ENCODE measurements at regions not wholly inside any gene's neighbourhood (a gene's known extent, or its start where the extent isn't known, plus 50 kb on each side); places are given as distances from the start of the nearest gene placed in this dataset.
"Not testable (repeated sequence)": the region's sequence is repeated elsewhere in the genome, so short reads cannot be mapped to it uniquely, and the experiment has no call there.

GRCh38 chr11:116373104-116373944 lies 399.5 kb downstream of the BUD13 start:
- no peak for DNase-seq (ENCODE audit: low read depth)

- no peak for DNase-seq (ENCODE audit: low read depth)
Observed at GRCh38 chr11:116371146-116371545, 401.6 kb downstream of the BUD13 start.

GRCh38 chr11:116368784-116369183 lies 404.0 kb downstream of the BUD13 start:
- no peak for DNase-seq (ENCODE audit: low read depth)

DNA sequence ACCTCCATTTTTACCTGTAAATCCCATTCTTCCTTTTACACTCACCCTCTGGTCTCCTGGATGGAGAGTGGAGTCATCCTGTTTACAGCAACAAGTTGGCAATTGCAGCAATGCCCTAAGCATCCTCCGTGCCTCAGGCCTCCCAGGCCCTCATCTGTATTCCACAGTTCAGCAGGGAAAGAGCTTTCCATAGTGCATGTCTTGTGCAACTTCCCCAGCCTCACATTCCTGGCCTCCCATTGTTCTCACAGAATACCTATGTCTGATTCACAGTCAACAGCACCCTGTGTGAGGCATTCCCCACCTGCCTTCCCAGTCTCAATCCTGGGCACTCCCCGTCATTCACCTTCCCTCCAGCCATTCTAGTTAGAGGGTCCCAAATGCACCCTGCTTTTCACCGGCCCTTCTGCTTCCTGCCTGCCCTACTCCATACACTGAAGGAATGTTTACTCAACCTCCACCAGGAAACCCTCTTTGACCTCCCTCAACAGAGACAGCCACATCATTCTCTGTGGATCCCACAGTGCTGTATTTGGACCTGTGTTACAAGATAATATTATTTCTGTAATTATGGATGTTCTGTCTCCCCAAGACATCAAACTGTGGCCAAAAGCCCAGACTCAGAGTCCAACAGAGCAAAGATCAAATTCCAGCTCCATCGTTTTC lies 405.7 kb downstream of the BUD13 start:
- no peak for DNase-seq (ENCODE audit: low read depth)

DNA sequence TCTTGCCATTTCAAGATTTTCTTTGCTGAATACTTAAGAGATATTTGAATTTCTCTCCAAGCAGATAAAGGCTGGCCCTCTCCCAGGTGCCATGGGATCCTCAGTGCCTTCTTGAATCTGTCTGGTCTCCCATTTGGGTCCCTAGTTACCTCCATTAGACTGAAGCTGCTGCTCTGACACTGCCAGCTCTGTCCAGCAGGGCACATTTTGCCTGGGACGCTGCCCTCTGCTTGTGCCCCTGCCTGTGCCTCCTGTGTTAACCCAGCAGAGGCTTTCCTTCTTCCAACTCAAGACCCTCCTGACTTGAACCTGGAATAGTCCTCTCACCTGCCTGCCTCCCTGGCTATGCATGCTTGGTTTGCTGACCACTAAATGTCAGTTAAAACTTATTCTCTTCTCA lies 406.3 kb downstream of the BUD13 start:
- no peak for DNase-seq (ENCODE audit: low read depth)

GRCh38 chr11:116364925-116365324 lies 407.9 kb downstream of the BUD13 start:
- DNase-seq (ENCODE audit: low read depth): not testable (repeated sequence)

DNA sequence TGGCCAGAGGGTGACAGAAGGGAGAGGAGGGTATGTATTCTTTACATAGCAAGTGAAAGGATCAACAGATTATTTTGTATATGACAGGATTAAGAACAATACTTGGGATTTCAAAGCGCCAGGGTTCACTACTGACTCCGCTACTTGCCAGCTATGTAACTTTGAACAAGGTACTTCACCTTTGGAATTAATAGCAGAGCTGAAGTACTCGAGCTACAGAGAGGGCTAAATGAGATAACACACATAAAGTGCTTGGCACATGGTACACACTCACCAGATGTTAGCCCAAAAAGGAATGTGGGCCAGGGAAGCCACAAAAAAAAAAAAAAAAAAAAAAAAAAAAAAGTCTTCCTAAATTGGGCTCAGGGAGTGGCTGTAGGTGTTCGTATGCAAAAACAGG lies 408.4 kb downstream of the BUD13 start:
- DNase-seq (ENCODE audit: low read depth): no peak

- DNase-seq (ENCODE audit: low read depth): no peak
Observed at GRCh38 chr11:116360221-116360941, 412.4 kb downstream of the BUD13 start.

GRCh38 chr11:116357784-116358544 lies 414.8 kb downstream of the BUD13 start:
- no peak for DNase-seq (ENCODE audit: low read depth)

- no peak for DNase-seq (ENCODE audit: low read depth)
Observed at GRCh38 chr11:116356451-116356850, 416.3 kb downstream of the BUD13 start.

- DNase-seq (ENCODE audit: low read depth): no peak
Observed at GRCh38 chr11:116355104-116355503, 417.7 kb downstream of the BUD13 start.

DNA sequence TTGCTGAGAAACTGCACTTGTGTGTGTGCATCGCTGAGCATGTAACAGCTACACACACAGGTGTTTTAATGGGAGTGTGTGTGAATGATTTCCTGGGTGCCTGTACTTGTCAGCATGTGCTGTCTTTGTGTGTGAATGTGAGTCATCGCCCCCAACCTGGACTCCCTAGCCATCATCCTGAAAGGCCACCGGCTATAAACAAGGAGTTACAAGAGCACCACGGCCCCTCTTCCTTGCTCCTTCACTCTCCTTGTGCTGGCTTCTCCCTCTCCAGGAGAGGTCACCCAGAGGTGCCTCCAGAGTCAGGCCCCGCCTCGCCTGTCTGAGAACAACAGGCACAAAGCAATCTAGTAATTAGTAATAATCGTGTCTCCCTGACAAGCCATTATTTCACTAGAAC lies 419.2 kb downstream of the BUD13 start:
- no peak for DNase-seq (ENCODE audit: low read depth)

DNA sequence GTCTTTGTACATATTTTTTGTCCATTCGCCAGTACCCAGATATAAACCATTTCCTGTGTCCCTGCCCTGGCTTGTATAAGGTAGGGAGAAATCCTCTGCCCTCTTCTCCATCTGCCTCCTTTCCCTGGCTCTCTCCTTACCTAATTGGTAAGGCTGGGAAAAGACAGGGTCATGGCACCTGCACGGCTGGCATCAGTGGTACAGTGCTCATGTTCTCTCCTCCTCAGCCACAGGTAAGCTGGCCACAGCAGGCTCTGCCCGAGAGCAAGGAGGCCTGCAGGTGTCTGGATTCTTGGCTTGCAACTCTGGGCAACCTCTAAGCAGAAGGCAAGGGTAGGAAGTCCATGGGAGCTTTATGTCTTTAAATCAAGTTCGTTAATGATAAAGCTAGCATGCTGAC lies 419.9 kb downstream of the BUD13 start:
- no peak for DNase-seq (ENCODE audit: low read depth)

- DNase-seq (ENCODE audit: low read depth): no peak
Observed at GRCh38 chr11:116348226-116348625, 424.6 kb downstream of the BUD13 start.

GRCh38 chr11:116345575-116345974 lies 427.2 kb downstream of the BUD13 start:
- DNase-seq (ENCODE audit: low read depth): no peak

- DNase-seq (ENCODE audit: low read depth): no peak
Observed at GRCh38 chr11:116344601-116345000, 428.2 kb downstream of the BUD13 start.

DNA sequence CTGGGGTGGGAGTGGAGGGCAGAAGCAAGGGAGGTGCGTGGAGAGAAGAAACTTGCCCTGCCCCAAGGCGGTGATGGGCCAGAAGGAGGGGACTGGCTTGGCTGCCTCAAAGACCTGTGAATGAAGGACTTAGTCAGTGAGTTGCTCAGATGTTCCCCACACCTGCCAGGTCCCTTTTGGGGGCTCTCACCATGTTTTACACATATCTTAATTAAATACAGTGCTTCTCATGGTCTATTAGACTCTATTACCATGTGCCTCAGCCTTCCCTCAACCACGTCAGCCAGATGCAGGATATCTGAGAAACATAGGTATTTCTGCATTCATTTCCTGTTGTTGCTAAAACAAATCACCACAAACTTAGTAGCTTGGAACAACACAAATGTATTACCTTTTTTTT lies 429.5 kb downstream of the BUD13 start:
- no peak for DNase-seq (ENCODE audit: low read depth)

- DNase-seq (ENCODE audit: low read depth): no peak
Observed at GRCh38 chr11:116342148-116342547, 430.6 kb downstream of the BUD13 start.

- DNase-seq (ENCODE audit: low read depth): no peak
Observed at GRCh38 chr11:116339306-116340098, 433.3 kb downstream of the BUD13 start.

DNA sequence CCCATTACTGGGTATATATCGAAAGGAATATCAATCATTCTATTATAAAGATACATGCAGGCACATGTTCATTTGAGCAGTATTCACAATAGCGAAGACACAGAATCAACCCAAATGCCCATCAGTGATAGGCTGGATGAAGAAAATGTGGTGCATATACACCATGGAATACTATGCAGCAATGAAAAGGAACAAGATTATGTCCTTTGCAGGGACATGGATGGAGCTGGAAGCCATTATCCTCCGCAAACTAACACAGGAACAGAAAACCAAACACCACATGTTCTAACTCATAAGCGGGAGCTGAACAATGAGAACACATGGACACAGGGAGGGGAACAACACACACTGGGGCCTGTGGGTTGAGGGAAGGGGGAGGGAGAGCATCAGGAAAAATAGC lies 434.3 kb downstream of the BUD13 start:
- not testable (repeated sequence) for DNase-seq (ENCODE audit: low read depth)

- DNase-seq (ENCODE audit: low read depth): no peak
Observed at GRCh38 chr11:116336540-116336939, 436.2 kb downstream of the BUD13 start.
